ENCODE measurements at regions not wholly inside any gene's neighbourhood (a gene's known extent, or its start where the extent isn't known, plus 50 kb on each side); places are given as distances from the start of the nearest gene placed in this dataset.

DNA sequence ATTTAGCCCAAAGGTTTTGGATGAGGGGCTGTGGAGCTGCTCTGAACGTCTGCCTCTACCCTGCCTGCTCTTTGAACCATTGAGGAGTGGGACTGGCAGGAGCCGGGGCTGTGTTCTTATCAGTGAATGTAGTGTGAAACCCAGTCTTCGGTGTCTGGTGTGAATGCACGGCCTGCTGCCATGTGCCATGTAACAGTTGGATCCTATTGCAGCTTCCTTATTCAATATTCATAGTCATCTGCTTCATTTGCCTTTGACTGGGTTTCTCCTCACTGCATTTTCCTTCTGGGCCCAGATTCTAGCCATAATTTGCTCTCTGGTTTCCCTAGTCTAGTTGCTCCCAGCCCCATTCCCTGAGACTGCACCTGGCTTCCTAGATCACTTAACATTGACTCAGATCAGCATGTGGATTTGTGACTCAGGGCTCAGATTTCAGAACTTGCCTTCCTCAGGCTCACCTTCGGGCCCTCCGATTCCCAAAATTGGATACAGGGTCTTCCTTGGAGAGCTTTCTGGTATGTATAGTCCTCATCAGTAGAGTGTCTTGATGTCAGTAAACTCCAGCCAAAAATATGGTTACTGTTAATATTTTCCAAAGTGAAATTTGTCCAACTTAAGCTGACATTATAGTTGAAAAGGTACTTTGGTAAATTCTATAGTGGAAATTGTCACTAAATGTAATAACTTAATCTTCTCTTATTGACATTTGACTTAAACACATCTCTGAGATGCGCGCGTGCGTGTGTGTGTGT, 94.0 kb upstream of the DDIT4L start:
- DNase-seq, result no peak

GRCh38 chr4:100280807-100281206, 90.5 kb upstream of the DDIT4L start:
- DNase-seq, result no peak

GRCh38 chr4:100278567-100278966, 88.3 kb upstream of the DDIT4L start:
- no peak for DNase-seq

DNA sequence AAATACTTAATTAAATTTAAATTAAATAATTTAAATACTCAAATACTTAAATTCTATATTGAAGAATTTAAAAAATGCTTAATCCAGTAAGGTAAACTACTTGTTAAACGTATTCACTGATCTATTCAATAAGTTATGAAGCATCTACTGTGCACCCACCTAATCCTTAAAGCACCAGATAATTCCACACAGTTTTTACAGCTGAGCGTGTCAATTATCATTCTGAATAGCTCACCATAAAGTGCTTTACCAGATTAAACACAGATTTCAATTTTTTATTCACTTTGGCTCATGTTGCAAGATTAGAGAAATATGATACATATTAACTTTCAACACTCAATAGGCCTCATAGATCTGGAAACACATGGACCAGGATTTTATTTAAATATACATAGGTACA, 79.2 kb upstream of the DDIT4L start:
- DNase-seq, result no peak

DNA sequence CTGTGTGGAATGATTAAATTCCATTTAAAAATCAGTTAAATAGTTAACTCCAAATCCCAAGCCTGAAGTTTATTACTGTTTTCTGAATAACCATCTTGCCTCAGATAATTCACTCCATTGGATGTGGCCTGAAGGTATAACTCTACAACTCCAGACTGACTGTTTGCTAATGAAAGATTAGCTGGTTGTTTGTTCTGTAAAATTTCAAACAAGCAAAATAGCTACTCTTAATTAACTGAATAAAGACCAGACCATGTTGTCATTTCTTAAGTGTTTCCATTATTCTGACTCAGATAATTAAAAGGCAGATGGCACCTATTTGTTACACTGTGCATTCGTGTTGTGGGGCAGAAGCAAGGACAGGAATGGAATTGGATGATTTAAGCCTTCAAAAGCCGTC, 78.5 kb upstream of the DDIT4L start:
- no peak for DNase-seq

DNA sequence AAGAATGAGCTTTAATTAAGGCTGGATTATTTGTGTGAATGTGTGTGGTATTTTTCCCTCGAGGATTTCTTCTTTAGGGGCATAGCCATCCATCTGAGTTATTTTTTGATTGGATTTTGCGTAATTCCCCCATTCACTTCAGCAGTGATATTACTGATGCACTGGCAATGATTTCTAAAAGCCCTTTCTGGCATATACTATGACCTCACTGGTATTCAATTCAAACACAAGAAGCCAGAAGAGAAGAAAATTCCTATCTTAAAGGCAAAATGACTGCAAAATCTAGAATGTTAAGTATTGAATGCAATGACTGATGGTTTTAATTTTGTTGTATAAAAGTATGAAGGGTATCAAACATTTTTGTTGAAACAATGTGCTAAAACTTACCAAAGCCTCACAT, 71.1 kb upstream of the DDIT4L start:
- no peak for DNase-seq

DNA sequence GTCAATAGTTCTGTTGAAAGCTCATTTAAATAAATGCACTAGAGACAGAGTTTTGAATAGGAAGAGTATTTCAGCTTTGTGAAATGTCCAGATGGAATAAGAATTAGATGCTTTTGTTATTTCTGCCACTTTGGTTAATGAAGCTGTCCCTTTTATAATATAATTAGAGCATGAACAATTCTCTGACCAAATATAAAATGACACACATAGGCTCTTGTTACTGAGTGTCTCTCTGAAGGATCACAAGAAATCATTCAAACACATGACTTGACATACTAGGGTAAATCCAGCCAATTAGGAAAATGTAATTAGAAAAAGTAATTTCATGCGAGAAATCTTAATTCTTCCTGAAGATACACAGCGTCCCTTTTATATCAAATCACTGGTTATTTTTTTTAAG, 68.4 kb upstream of the DDIT4L start:
- no peak for DNase-seq

- DNase-seq, result no peak
These were observed 67.3 kb upstream of the DDIT4L start for GRCh38 chr4:100257567-100257966.

DNA sequence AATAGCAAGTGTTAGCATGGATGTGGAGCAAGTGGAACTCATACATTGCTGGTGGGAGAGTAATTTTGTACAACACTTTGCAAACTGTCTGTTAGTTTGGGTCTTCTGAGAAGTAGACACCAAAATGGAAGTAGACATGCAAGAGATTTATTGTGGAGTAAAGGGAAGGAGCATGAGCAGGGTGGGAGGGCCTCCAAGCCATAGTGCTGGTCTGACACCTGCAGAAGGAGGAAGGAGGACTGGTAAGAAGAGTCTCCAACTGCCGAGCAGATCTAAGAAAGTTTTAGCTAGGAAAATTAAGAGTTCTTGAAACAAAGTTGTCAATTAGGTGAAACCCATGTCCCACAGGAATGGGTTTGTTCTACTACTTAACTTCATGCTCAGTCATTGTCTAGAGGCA, 64.0 kb upstream of the DDIT4L start:
- no peak for DNase-seq

GRCh38 chr4:100248476-100248875, 58.2 kb upstream of the DDIT4L start:
- DNase-seq, result no peak

- DNase-seq, result no peak
These were observed 56.4 kb upstream of the DDIT4L start for GRCh38 chr4:100246697-100247096.

DNA sequence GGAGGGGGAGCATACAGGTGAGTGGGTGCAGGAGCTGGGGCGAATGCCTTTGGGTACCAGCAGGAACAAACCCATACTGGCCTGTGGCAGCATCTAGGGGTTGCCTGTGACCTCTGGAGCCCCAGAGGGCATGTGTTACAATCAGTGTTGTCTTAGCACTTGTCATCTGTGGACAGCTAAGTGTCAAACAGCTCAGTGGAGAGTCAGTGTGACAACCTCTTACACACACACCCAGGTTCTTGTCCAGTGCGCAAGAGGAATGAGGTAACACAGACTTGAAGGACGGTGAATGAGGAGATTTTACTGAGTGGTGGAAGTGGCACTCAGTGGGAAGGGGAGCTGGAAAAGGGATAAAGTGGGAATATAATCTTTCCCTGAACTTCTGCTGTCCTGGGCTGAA, 54.1 kb upstream of the DDIT4L start:
- DNase-seq, result no peak
